Breast epithelium (tissue), 3 donors: ENCODE measurements at regions not wholly inside any gene's neighbourhood (a gene's known extent, or its start where the extent isn't known, plus 50 kb on each side); places are given as distances from the start of the nearest gene placed in this dataset.

ENCODE experiments used
- CTCF ChIP-seq, 3 donors: fragments of 450-650 bp; IDR thresholded peaks; one replicate each; pipeline ENCODE4 v1.5.1; 2016 to 2017; ENCODE audit warnings: antibody characterized with exemption in 3 of 3, mild to moderate bottlenecking in 3 of 3, moderate library complexity in 3 of 3
- POLR2A ChIP-seq: fragments of 450-650 bp; IDR thresholded peaks from one replicate; pipeline ENCODE4 v1.6.1; 2016; ENCODE audit warnings: antibody characterized with exemption, mild to moderate bottlenecking, moderate library complexity
- POLR2AphosphoS5 ChIP-seq, 3 donors: sonication (generic); formaldehyde crosslinking; IDR thresholded peaks; one replicate each; pipeline ENCODE4 v1.6.1; 2017; ENCODE audit warnings: antibody characterized with exemption in 3 of 3

GRCh38 chr21:20004367-20004766 lies 993.8 kb upstream of the NCAM2 start:
- TF ChIP-seq CTCF (IDR thresholded peaks at IDR 0.05) (no peak), POLR2A (no peak), POLR2AphosphoS5 (IDR thresholded peaks at IDR 0.05) (no peak)
